Endothelial cell of umbilical vein (primary cell): ENCODE measurements at regions not wholly inside any gene's neighbourhood (a gene's known extent, or its start where the extent isn't known, plus 50 kb on each side); places are given as distances from the start of the nearest gene placed in this dataset.

ENCODE experiments used
- BruUV-seq: library from RNA; stranded (reverse); fragments of 400-500 nt; replicated peaks from 2 replicates; lab custom pipeline; 2021; lab: Mats Ljungman, UMichigan
- CTCF ChIA-PET: fragments of 300-600, 350-600 bp; sonication (Branson Sonifier 250); formaldehyde crosslinking; loops from one replicate; lab custom pipeline; 2021; ENCODE audit warnings: antibody characterized with exemption, inconsistent platforms; lab: Charles Lee
- POLR2A ChIA-PET: fragments of 300-600, 350-600 bp; sonication (Branson Sonifier 250); formaldehyde crosslinking; loops from one replicate; lab custom pipeline; 2021; ENCODE audit warnings: antibody characterized with exemption, inconsistent platforms; lab: Charles Lee
- DNase-seq: peaks from one replicate; pipeline ENCODE4 v3.0.0-alpha.2; 2011; ENCODE audit warnings: low read depth, low spot score
- FAIRE-seq: peaks from 2 replicates; lab custom pipeline; 2011; peaks lifted over from hg19 to GRCh38; lab: Jason Lieb, UNC
- H2AFZ ChIP-seq: 2 replicates; pipeline ENCODE4 v1.6.0; 2012; ENCODE audit warnings: low read depth, low read length, control low read depth, inconsistent platforms
- H3K27ac ChIP-seq: 2 replicates; pipeline ENCODE4 v1.5.1; 2011; ENCODE audit warnings: low read depth, mild to moderate bottlenecking, control low read depth, low read length, moderate library complexity; ENCODE audit not compliant: insufficient read depth
- H3K27me3 ChIP-seq, 2 experiments: 2 replicates each; pipeline versions ENCODE4 v1.6.0 to v1.6.1; 2011; ENCODE audit warnings: low read length in 2 of 2, mixed read lengths in 1 of 2; ENCODE audit not compliant: control insufficient read depth in 2 of 2, insufficient read depth in 2 of 2
- H3K36me3 ChIP-seq, 2 experiments: 2 replicates in 1 of 2; 3 replicates in 1 of 2; pipeline ENCODE4 v1.5.1; 2011; ENCODE audit warnings: low read length in 2 of 2, mild to moderate bottlenecking in 1 of 2, moderate library complexity in 1 of 2; ENCODE audit not compliant: control insufficient read depth in 2 of 2, insufficient read depth in 2 of 2; ENCODE audit errors: extremely low read depth in 1 of 2
- H3K4me1 ChIP-seq: 3 replicates; pipeline ENCODE4 v1.5.1; 2011; ENCODE audit warnings: mild to moderate bottlenecking, low read length; ENCODE audit not compliant: control insufficient read depth, insufficient read depth; ENCODE audit errors: extremely low read depth
- H3K4me2 ChIP-seq: 2 replicates; pipeline ENCODE4 v1.6.1; 2011; ENCODE audit warnings: low read length, control low read depth, mixed read lengths; ENCODE audit not compliant: insufficient read depth
- H3K4me3 ChIP-seq, 3 experiments: fragments of 200-600 bp in 1 of 3; sonication (generic), shearing (Covaris generic) in 1 of 3; replicated peaks in 1 of 3; 2 replicates each; pipeline ENCODE4 v1.5.1; 2011 to 2016; ENCODE audit warnings: control low read depth in 3 of 3, low read length in 3 of 3, mild to moderate bottlenecking in 2 of 3, inconsistent platforms in 1 of 3, low read depth in 1 of 3, moderate library complexity in 1 of 3; ENCODE audit not compliant: insufficient read depth in 1 of 3
- H3K79me2 ChIP-seq: 2 replicates; pipeline ENCODE4 v1.6.0; 2012; ENCODE audit warnings: low read length, inconsistent platforms; ENCODE audit not compliant: control insufficient read depth, insufficient read depth
- H3K9ac ChIP-seq: replicated peaks from 2 replicates; pipeline ENCODE3; 2011; ENCODE audit warnings: low read length, control low read depth; ENCODE audit not compliant: insufficient read depth; ENCODE audit errors: extremely low read depth
- H3K9me1 ChIP-seq: replicated peaks from 3 replicates; pipeline ENCODE4 v1.6.0; 2011; ENCODE audit warnings: mild to moderate bottlenecking, low read length; ENCODE audit not compliant: control insufficient read depth, insufficient read depth; ENCODE audit errors: extremely low read depth
- H3K9me3 ChIP-seq: replicated peaks from 2 replicates; pipeline ENCODE4 v1.5.1; 2012; ENCODE audit warnings: low read length, inconsistent platforms; ENCODE audit not compliant: control insufficient read depth, insufficient read depth
- H4K20me1 ChIP-seq: replicated peaks from 2 replicates; pipeline ENCODE3; 2011; ENCODE audit warnings: mild to moderate bottlenecking, low read length; ENCODE audit not compliant: control insufficient read depth, insufficient read depth; ENCODE audit errors: extremely low read depth
- EZH2 ChIP-seq: IDR thresholded peaks from 2 replicates; pipeline ENCODE4 v1.6.1; 2012; ENCODE audit warnings: borderline replicate concordance, low read depth, mild to moderate bottlenecking, moderate library complexity, low read length, inconsistent platforms; ENCODE audit not compliant: severe bottlenecking
- FOS ChIP-seq: IDR thresholded peaks from 2 replicates; pipeline ENCODE4 v1.6.1; 2011; ENCODE audit warnings: mild to moderate bottlenecking, low read length, moderate library complexity, borderline replicate concordance; ENCODE audit not compliant: insufficient read depth
- GATA2 ChIP-seq: IDR thresholded peaks from 2 replicates; pipeline ENCODE4 v1.7.0; 2011; ENCODE audit warnings: low read depth, mild to moderate bottlenecking, moderate library complexity, mixed read lengths, low read length; ENCODE audit not compliant: insufficient read length, insufficient read depth
- JUN ChIP-seq: IDR thresholded peaks from 2 replicates; pipeline ENCODE4 v1.6.1; 2011; ENCODE audit warnings: borderline replicate concordance, low read depth; ENCODE audit not compliant: insufficient read length, insufficient read depth
- MYC ChIP-seq: IDR thresholded peaks from one replicate; pipeline ENCODE4 v1.6.1; 2011; ENCODE audit warnings: mild to moderate bottlenecking, low read depth, low read length
- POLR2A ChIP-seq: IDR thresholded peaks from 2 replicates; pipeline ENCODE4 v1.6.1; 2012; ENCODE audit warnings: low read depth, mild to moderate bottlenecking, control low read depth, low read length
- POLR2AphosphoS5 ChIP-seq: IDR thresholded peaks from 2 replicates; pipeline ENCODE4 v1.6.1; 2012; ENCODE audit warnings: low read depth, mild to moderate bottlenecking, control low read depth, low read length, moderate library complexity; ENCODE audit not compliant: insufficient read depth
- dilution Hi-C: fragments of 300-500 bp; cut with MboI; formaldehyde crosslinking; loops from one replicate; pipeline ENCODE4 v1.15.0; 2019; ENCODE audit warnings: low sequenced_read_pairs; ENCODE audit not compliant: extremely low pct_ligation_motif_present
- intact Hi-C: fragments of 100-400 bp; cut with micrococcal nuclease; formaldehyde crosslinking; loops from one replicate; pipeline ENCODE4 v1.10.0; 2022
- TF ChIP-seq, protein P1 (sequence below): IDR thresholded peaks from 2 replicates; pipeline ENCODE4 v1.6.1; 2011; ENCODE audit not compliant: insufficient read depth, insufficient read length
- TF ChIP-seq, protein P2 (sequence below), 2 donors: IDR thresholded peaks; 1 replicate in 1 of 2; 2 replicates in 1 of 2; pipeline ENCODE4 v1.5.1; 2011; ENCODE audit warnings: low read length in 2 of 2, mild to moderate bottlenecking in 2 of 2, moderate library complexity in 2 of 2, control low read depth in 1 of 2, inconsistent platforms in 1 of 2, low read depth in 1 of 2; ENCODE audit not compliant: insufficient read depth in 1 of 2; ENCODE audit errors: extremely low read depth in 1 of 2

DNA sequence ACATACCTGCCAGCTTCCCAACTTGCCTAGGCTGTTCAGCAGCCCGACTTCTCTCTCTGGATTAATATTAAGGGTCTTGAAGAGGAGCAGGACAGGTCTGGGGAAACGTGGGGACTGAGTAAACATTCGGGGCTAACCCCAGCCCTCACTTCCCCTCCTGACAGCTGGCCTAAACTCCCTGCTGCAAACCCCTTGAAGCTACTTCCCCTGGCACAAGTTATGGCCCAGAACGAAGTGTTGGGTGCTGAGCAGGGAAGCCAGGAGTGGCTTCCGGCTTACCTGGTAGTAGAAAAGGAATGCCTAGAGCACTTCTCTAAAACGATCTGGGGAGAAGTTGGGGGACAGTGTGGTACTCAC lies 200.0 kb downstream of the BCOR start:
- dilution Hi-C loops, result no loop called here
- no peak for FAIRE-seq

More for the DNA sequence above, 200.0 kb downstream of the BCOR start:
- Histone ChIP-seq H3K9ac (no peak overlapping the region), H3K27ac (no peak overlapping the region), H3K9me1 (no peaks in the 10 kb centered on the region), H3K79me2 (no peaks in the 10 kb centered on the region), H4K20me1 (no peaks in the 10 kb centered on the region), H3K9me3 (no peaks in the 10 kb centered on the region), H3K36me3 (no peaks in the 10 kb centered on the region), H3K27me3 (no peaks in the 10 kb centered on the region), H3K4me1 (peaks cover 18% of the 10 kb centered on the region), H2AFZ (no peak overlapping the region), H3K4me3 (no peak overlapping the region), H3K4me2 (no peak overlapping the region)
- ChIA-PET CTCF (no interaction called here), POLR2A (no interaction called here)
- DNase-seq, result no peak
- BruUV-seq, result no TSS peak
- intact Hi-C loops, result no loop called here
- TF ChIP-seq GATA2 (no peak), EZH2 (no peak), JUN (no peak), POLR2A (no peak), POLR2AphosphoS5 (no peak), MYC (no peak), FOS (no peak)
- TF ChIP-seq, protein P1, sequence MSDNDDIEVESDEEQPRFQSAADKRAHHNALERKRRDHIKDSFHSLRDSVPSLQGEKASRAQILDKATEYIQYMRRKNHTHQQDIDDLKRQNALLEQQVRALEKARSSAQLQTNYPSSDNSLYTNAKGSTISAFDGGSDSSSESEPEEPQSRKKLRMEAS, result no peak
- TF ChIP-seq, protein P2, sequence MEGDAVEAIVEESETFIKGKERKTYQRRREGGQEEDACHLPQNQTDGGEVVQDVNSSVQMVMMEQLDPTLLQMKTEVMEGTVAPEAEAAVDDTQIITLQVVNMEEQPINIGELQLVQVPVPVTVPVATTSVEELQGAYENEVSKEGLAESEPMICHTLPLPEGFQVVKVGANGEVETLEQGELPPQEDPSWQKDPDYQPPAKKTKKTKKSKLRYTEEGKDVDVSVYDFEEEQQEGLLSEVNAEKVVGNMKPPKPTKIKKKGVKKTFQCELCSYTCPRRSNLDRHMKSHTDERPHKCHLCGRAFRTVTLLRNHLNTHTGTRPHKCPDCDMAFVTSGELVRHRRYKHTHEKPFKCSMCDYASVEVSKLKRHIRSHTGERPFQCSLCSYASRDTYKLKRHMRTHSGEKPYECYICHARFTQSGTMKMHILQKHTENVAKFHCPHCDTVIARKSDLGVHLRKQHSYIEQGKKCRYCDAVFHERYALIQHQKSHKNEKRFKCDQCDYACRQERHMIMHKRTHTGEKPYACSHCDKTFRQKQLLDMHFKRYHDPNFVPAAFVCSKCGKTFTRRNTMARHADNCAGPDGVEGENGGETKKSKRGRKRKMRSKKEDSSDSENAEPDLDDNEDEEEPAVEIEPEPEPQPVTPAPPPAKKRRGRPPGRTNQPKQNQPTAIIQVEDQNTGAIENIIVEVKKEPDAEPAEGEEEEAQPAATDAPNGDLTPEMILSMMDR (IDR thresholded peaks at IDR 0.05; ENCODE audit: extremely low read depth in 1 of 2, insufficient read depth in 1 of 2, low read depth in 1 of 2, low read length in 2 of 2), result no peak
